BLaER1 (cell line): ENCODE measurements at regions not wholly inside any gene's neighbourhood (a gene's known extent, or its start where the extent isn't known, plus 50 kb on each side); places are given as distances from the start of the nearest gene placed in this dataset.
"Not testable (repeated sequence)": the region's sequence is repeated elsewhere in the genome, so short reads cannot be mapped to it uniquely, and the experiment has no call there.

ENCODE experiments used
- H3K27ac ChIP-seq: shearing (Covaris generic); formaldehyde crosslinking; 2 replicates; pipeline ENCODE4 v1.8.1; 2022
- H3K27me3 ChIP-seq: shearing (Covaris generic); formaldehyde crosslinking; 2 replicates; pipeline ENCODE4 v1.8.1; 2022
- H3K36me3 ChIP-seq: shearing (Covaris generic); formaldehyde crosslinking; 2 replicates; pipeline ENCODE4 v1.8.1; 2022
- H3K4me1 ChIP-seq: shearing (Covaris generic); formaldehyde crosslinking; 2 replicates; pipeline ENCODE4 v1.8.1; 2022
- H3K4me2 ChIP-seq: shearing (Covaris generic); formaldehyde crosslinking; 2 replicates; pipeline ENCODE4 v1.8.1; 2022
- H3K4me3 ChIP-seq: shearing (Covaris generic); formaldehyde crosslinking; 2 replicates; pipeline ENCODE4 v1.8.1; 2022
- H3K9ac ChIP-seq: shearing (Covaris generic); formaldehyde crosslinking; 2 replicates; pipeline ENCODE4 v1.8.1; 2022
- H3K9me3 ChIP-seq: shearing (Covaris generic); formaldehyde crosslinking; 2 replicates; pipeline ENCODE4 v1.8.1; 2022
- H4K20me1 ChIP-seq: shearing (Covaris generic); formaldehyde crosslinking; 2 replicates; pipeline ENCODE4 v1.8.1; 2022
- Cebpa-rat ChIP-seq: shearing (Covaris generic); IDR thresholded peaks from 2 replicates; pipeline ENCODE4 v1.8.1; 2022

DNA sequence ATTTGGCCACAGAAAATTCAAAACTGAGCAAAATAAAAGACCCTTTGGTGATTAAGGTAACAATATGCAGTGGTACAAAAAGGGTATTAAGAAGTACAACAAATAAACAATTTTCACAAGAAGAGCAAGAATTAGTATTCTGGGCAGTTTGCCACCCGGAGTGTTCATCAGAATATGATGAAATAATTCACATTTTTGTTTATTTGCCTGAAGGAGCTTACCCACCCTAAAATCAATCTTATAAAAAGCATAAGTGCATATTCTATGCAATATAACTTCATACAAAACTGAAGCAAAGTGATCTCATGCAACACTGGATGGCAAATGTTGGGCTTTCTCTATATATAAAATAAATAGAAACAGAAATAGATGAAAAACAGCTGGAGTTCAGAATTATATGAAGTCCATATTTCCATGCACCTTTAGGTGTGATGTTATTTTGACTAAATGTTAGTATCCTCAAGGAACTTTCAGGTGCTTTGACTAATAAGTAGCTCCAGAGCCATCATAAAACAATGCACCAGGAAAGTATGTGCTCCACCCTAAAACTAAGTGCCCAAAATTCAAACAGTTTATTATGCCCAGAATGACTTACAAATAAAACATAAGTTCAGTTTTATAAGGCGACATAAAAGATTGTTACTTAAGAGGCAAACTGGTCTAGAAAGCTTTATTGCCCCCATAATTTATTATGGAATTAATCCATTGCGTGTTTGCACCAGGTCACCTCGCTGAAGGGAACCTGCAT, 474.3 kb downstream of the SEMA3D start:
- TF ChIP-seq Cebpa-rat: no peak
- H3K9me3 ChIP-seq: no peaks in the 10 kb centered on the region
- no peak overlapping the region for H3K4me2 ChIP-seq
- no peaks in the 10 kb centered on the region for H3K27me3 ChIP-seq
- H3K4me3 ChIP-seq: no peak overlapping the region
- H3K36me3 ChIP-seq: no peaks in the 10 kb centered on the region
- no peaks in the 10 kb centered on the region for H4K20me1 ChIP-seq
- H3K27ac ChIP-seq: no peak overlapping the region
- no peaks in the 10 kb centered on the region for H3K4me1 ChIP-seq
- no peak overlapping the region for H3K9ac ChIP-seq

- H4K20me1 ChIP-seq, H3K4me2 ChIP-seq, H3K27me3 ChIP-seq, H3K4me1 ChIP-seq, H3K27ac ChIP-seq, H3K36me3 ChIP-seq, H3K4me3 ChIP-seq, H3K9ac ChIP-seq, H3K9me3 ChIP-seq: not testable (repeated sequence)
Measured at GRCh38 chr7:84710538-84710937, 476.3 kb downstream of the SEMA3D start.

DNA sequence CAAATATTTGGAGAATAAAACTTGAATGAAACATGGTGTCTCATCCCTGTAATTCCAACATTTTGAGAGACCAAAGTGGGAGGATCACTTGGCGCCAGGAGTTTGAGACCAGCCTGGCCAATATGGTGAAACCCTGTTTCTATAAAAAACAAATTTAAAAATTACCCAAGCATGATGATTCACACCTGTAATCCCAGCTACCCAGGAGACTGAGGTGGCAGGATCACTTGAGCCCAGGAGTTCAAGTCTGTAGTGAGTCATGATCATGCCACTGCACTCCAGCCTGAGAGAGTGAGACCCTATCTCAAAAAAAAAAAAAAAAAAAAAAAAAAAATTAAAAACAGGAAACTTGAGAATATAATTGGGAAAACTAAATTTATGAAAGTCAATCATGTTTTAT, 481.1 kb downstream of the SEMA3D start:
- H3K27me3 ChIP-seq: no peaks in the 10 kb centered on the region
- H3K27ac ChIP-seq: no peak overlapping the region
- no peak for TF ChIP-seq Cebpa-rat

GRCh38 chr7:84705079-84705478, 481.8 kb downstream of the SEMA3D start:
- no peaks in the 10 kb centered on the region for H3K27me3 ChIP-seq
- no peak overlapping the region for H3K4me2 ChIP-seq
- no peaks in the 10 kb centered on the region for H3K9me3 ChIP-seq
- H3K4me1 ChIP-seq: no peaks in the 10 kb centered on the region
- H3K9ac ChIP-seq: no peak overlapping the region
- no peak overlapping the region for H3K4me3 ChIP-seq
- TF ChIP-seq Cebpa-rat: no peak
- no peak overlapping the region for H3K27ac ChIP-seq
- H4K20me1 ChIP-seq: no peaks in the 10 kb centered on the region
- no peaks in the 10 kb centered on the region for H3K36me3 ChIP-seq

More for the DNA sequence above, 481.1 kb downstream of the SEMA3D start:
- H3K9ac ChIP-seq: no peak overlapping the region
- H3K4me2 ChIP-seq: no peak overlapping the region
- H3K4me3 ChIP-seq: no peak overlapping the region
- no peaks in the 10 kb centered on the region for H3K36me3 ChIP-seq
- H4K20me1 ChIP-seq: no peaks in the 10 kb centered on the region
- no peaks in the 10 kb centered on the region for H3K4me1 ChIP-seq
- no peaks in the 10 kb centered on the region for H3K9me3 ChIP-seq

GRCh38 chr7:84704380-84704779, 482.5 kb downstream of the SEMA3D start:
- no peaks in the 10 kb centered on the region for H3K36me3 ChIP-seq
- no peak overlapping the region for H3K4me2 ChIP-seq
- H3K4me1 ChIP-seq: no peaks in the 10 kb centered on the region
- H3K4me3 ChIP-seq: no peak overlapping the region
- no peak overlapping the region for H3K27ac ChIP-seq
- TF ChIP-seq Cebpa-rat: no peak
- H4K20me1 ChIP-seq: no peaks in the 10 kb centered on the region
- H3K9me3 ChIP-seq: no peaks in the 10 kb centered on the region
- H3K9ac ChIP-seq: no peak overlapping the region
- H3K27me3 ChIP-seq: no peaks in the 10 kb centered on the region

DNA sequence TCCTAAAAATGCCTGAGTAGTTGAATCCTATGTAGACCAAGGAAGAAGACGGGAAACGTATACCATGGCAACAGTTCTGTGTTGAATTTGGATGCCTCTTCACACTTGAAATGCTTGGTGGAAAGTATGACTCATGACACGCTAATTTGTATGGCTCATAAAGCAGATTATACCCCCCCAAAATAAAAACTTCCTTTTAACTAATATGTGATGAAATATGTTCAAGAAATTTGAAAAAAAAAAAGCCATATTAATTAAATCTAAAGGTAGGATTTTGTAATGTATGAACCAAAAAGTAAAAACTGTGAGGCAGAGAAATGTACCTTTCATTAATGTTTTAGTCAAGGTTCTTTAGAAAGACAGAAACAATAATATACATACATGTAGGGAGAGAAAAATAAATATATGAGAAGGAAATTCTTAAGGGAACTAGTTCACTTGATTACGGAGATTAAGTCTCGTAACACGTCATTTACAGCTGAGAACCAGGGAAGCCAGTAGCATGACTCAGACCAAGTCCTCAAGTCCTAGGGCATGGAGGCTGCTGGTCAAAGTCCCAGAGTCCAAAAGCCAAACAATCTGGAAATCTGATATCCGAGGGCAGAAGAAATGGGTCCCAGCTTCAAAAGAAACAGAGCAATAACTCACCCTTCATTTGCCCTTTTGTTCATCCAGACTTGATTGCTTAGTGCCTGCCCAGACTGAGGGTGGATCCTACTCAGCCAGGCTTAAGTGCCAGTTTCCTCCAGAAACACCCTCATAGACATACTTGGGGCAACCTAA, 485.1 kb downstream of the SEMA3D start:
- no peak overlapping the region for H3K4me2 ChIP-seq
- H3K36me3 ChIP-seq: no peaks in the 10 kb centered on the region
- no peaks in the 10 kb centered on the region for H3K27me3 ChIP-seq
- H3K4me1 ChIP-seq: no peaks in the 10 kb centered on the region
- no peaks in the 10 kb centered on the region for H4K20me1 ChIP-seq
- TF ChIP-seq Cebpa-rat: no peak
- no peaks in the 10 kb centered on the region for H3K9me3 ChIP-seq
- no peak overlapping the region for H3K27ac ChIP-seq
- H3K4me3 ChIP-seq: no peak overlapping the region
- H3K9ac ChIP-seq: no peak overlapping the region

DNA sequence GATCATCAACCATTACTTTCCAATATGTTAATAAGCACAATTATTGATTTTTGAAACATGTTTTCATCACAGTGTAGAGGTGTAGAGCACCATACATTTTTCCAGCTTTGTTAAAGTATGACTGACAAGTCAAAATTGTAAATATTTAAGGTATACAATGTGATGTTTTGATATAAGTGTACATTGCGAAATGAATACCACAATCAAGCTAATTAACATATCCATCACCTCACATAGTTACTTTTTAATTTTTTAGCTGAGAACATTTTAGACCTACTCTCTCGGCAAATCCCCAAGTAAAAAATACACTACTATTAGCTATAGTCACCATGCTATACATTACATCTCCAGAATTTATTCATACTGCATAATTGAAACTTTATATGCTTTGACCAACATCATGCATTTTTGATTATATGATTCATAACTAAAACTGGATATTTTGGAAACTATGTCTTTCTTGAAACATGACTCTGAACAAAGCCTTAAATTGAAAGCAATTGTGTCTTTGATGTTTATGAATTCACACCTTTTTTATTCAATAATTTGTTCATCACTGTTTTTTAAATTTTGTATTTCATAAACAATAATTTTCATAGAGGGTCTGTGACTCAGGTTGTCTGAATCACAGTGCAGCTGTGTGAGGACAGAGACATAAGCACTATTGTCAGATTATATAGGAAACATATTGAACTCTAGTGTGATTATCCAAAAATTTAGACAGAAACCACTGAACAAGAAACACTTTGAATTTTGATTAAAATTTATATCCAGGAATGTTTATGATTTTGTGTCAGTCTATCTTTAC, 486.1 kb downstream of the SEMA3D start:
- no peaks in the 10 kb centered on the region for H3K27me3 ChIP-seq
- H3K9ac ChIP-seq: no peak overlapping the region
- no peaks in the 10 kb centered on the region for H3K9me3 ChIP-seq
- TF ChIP-seq Cebpa-rat: no peak
- no peaks in the 10 kb centered on the region for H3K4me1 ChIP-seq
- no peaks in the 10 kb centered on the region for H4K20me1 ChIP-seq
- H3K36me3 ChIP-seq: no peaks in the 10 kb centered on the region
- H3K4me3 ChIP-seq: no peak overlapping the region
- no peak overlapping the region for H3K27ac ChIP-seq
- H3K4me2 ChIP-seq: no peak overlapping the region

GRCh38 chr7:84697506-84697905, 489.4 kb downstream of the SEMA3D start:
- H3K9me3 ChIP-seq: no peaks in the 10 kb centered on the region
- H3K4me1 ChIP-seq: no peaks in the 10 kb centered on the region
- no peak overlapping the region for H3K9ac ChIP-seq
- H3K27me3 ChIP-seq: no peaks in the 10 kb centered on the region
- H3K4me2 ChIP-seq: no peak overlapping the region
- H3K4me3 ChIP-seq: no peak overlapping the region
- no peaks in the 10 kb centered on the region for H4K20me1 ChIP-seq
- no peak for TF ChIP-seq Cebpa-rat
- H3K27ac ChIP-seq: no peak overlapping the region
- no peaks in the 10 kb centered on the region for H3K36me3 ChIP-seq

- Histone ChIP-seq H3K9me3 (no peaks in the 10 kb centered on the region), H3K36me3 (no peaks in the 10 kb centered on the region), H4K20me1 (no peaks in the 10 kb centered on the region), H3K9ac (no peak overlapping the region), H3K4me2 (no peak overlapping the region), H3K27ac (no peak overlapping the region), H3K27me3 (no peaks in the 10 kb centered on the region), H3K4me1 (no peaks in the 10 kb centered on the region), H3K4me3 (no peak overlapping the region)
- TF ChIP-seq Cebpa-rat: no peak
Measured at GRCh38 chr7:84693483-84693882, 493.4 kb downstream of the SEMA3D start.

GRCh38 chr7:84688671-84689070, 494.1 kb upstream of the SEMA3A start:
- no peak overlapping the region for H3K27ac ChIP-seq
- no peaks in the 10 kb centered on the region for H3K4me1 ChIP-seq

More at GRCh38 chr7:84688671-84689070, 494.1 kb upstream of the SEMA3A start:
- no peak for TF ChIP-seq Cebpa-rat
- Histone ChIP-seq H3K9ac (no peak overlapping the region), H3K9me3 (no peaks in the 10 kb centered on the region), H3K27me3 (no peaks in the 10 kb centered on the region), H3K36me3 (no peaks in the 10 kb centered on the region), H3K4me3 (no peak overlapping the region), H4K20me1 (no peaks in the 10 kb centered on the region), H3K4me2 (no peak overlapping the region)
